ENCODE measurements at regions not wholly inside any gene's neighbourhood (a gene's known extent, or its start where the extent isn't known, plus 50 kb on each side); places are given as distances from the start of the nearest gene placed in this dataset.

- TF ChIP-seq POLR2AphosphoS5 (IDR thresholded peaks at IDR 0.05; ENCODE audit: low read depth, low read length) (no peak), TAF1 (IDR thresholded peaks at IDR 0.05; ENCODE audit: borderline replicate concordance, insufficient read depth, low read length) (no peak), SIN3A (IDR thresholded peaks at IDR 0.05; ENCODE audit: borderline replicate concordance, insufficient read depth, low read length) (no peak)
- TF ChIP-seq, protein P1, sequence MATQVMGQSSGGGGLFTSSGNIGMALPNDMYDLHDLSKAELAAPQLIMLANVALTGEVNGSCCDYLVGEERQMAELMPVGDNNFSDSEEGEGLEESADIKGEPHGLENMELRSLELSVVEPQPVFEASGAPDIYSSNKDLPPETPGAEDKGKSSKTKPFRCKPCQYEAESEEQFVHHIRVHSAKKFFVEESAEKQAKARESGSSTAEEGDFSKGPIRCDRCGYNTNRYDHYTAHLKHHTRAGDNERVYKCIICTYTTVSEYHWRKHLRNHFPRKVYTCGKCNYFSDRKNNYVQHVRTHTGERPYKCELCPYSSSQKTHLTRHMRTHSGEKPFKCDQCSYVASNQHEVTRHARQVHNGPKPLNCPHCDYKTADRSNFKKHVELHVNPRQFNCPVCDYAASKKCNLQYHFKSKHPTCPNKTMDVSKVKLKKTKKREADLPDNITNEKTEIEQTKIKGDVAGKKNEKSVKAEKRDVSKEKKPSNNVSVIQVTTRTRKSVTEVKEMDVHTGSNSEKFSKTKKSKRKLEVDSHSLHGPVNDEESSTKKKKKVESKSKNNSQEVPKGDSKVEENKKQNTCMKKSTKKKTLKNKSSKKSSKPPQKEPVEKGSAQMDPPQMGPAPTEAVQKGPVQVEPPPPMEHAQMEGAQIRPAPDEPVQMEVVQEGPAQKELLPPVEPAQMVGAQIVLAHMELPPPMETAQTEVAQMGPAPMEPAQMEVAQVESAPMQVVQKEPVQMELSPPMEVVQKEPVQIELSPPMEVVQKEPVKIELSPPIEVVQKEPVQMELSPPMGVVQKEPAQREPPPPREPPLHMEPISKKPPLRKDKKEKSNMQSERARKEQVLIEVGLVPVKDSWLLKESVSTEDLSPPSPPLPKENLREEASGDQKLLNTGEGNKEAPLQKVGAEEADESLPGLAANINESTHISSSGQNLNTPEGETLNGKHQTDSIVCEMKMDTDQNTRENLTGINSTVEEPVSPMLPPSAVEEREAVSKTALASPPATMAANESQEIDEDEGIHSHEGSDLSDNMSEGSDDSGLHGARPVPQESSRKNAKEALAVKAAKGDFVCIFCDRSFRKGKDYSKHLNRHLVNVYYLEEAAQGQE (IDR thresholded peaks at IDR 0.05; ENCODE audit: insufficient read depth in 1 of 2, low read depth in 2 of 2, low read length in 2 of 2): no peak
Observed at GRCh38 chr2:40591774-40592173, 139.9 kb upstream of the SLC8A1 start.
